ENCODE measurements at regions not wholly inside any gene's neighbourhood (a gene's known extent, or its start where the extent isn't known, plus 50 kb on each side); places are given as distances from the start of the nearest gene placed in this dataset.
A peak's percentile ranks its signal among the peaks of the same experiment; 100 is the strongest.

- H3K9me3 Mint-ChIP-seq, result no peaks in the 10 kb centered on the region
- Histone ChIP-seq H3K27ac (ENCODE audit: low read depth, low read length) (no peak overlapping the region), H3K4me3 (ENCODE audit: low read length) (no peak overlapping the region), H3K27me3 (ENCODE audit: control insufficient read depth in 2 of 2, insufficient read depth in 2 of 2, low read length in 2 of 2) (no peaks in the 10 kb centered on the region), H3K4me1 (ENCODE audit: control insufficient read depth in 2 of 2, insufficient read depth in 2 of 2, low read length in 2 of 2) (no peaks in the 10 kb centered on the region), H3K36me3 (ENCODE audit: control insufficient read depth in 2 of 3, insufficient read depth in 3 of 3, low read length in 3 of 3) (no peaks in the 10 kb centered on the region), H3K9me3 (ENCODE audit: control insufficient read depth in 2 of 3, low read length in 3 of 3) (no peaks in the 10 kb centered on the region)
- H3K4me3 Mint-ChIP-seq, result no peak overlapping the region
- ATAC-seq (no peak), DNase-seq (no peak)
- peaks cover 0 to 2% (median 0%) of the 10 kb centered on the region in 7 donors for H3K4me1 Mint-ChIP-seq
- intact Hi-C loops (cut with micrococcal nuclease), result no loop called here
- CTCF ChIA-PET, result no interaction called here
- peaks cover 0 to 5% (median 0%) of the 10 kb centered on the region in 5 donors for H3K27me3 Mint-ChIP-seq
- POLR2A ChIA-PET, result no interaction called here
- no peaks in the 10 kb centered on the region for H3K36me3 Mint-ChIP-seq
- H3K27ac Mint-ChIP-seq, result no peak overlapping the region
These were observed 269.1 kb upstream of the SFSWAP start for GRCh38 chr12:131441638-131442336.

DNA sequence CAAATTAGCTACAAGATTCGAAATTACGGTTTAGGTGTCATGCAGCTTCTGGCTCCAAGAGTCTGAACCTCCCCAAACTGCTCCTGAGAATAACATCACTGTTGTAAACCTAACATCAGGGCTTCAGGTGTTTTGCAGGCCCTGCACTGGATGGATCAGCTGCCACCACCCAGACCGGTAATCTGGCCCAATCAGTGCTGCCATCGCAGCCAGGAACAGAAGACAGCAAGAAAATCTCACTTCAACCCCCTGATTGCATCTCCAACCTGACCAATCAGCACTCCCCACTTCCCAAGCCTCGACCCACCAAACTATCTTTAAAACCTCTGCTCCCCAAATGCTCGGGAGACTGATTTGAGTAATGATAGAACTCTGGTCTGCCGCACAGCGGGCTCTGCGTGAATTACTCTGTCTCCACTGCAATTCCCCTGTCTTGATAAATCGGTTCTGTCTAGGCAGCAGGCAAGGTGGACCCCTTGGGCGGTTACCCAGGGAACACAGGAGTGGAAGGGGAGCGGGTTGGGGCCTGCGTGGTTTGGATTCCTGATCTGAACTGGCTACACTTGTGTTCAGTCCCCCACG lies 268.5 kb upstream of the SFSWAP start:
- intact Hi-C loops (cut with micrococcal nuclease), result no loop called here

GRCh38 chr12:131443019-131444000 lies 267.6 kb upstream of the SFSWAP start:
- no peak overlapping the region for H3K27ac ChIP-seq (ENCODE audit: low read depth, low read length)
- no peak overlapping the region for H3K4me3 Mint-ChIP-seq
- DNase-seq, result no peak
- H3K27me3 ChIP-seq (ENCODE audit: control insufficient read depth in 2 of 2, insufficient read depth in 2 of 2, low read length in 2 of 2), result no peaks in the 10 kb centered on the region
- intact Hi-C loops (cut with micrococcal nuclease), result no loop called here
- H3K36me3 Mint-ChIP-seq, result no peaks in the 10 kb centered on the region
- ChIA-PET CTCF (no interaction called here), POLR2A (no interaction called here)
- no peak for ATAC-seq
- H3K9me3 ChIP-seq (ENCODE audit: control insufficient read depth in 2 of 3, low read length in 3 of 3), result no peaks in the 10 kb centered on the region
- H3K4me1 Mint-ChIP-seq, result no peaks in the 10 kb centered on the region
- no peaks in the 10 kb centered on the region for H3K27me3 Mint-ChIP-seq
- H3K9me3 Mint-ChIP-seq, result no peaks in the 10 kb centered on the region
- no peaks in the 10 kb centered on the region for H3K4me1 ChIP-seq (ENCODE audit: control insufficient read depth in 2 of 2, insufficient read depth in 2 of 2, low read length in 2 of 2)
- H3K27ac Mint-ChIP-seq, result no peak overlapping the region
- no peak overlapping the region for H3K4me3 ChIP-seq (ENCODE audit: low read length)
- no peaks in the 10 kb centered on the region for H3K36me3 ChIP-seq (ENCODE audit: control insufficient read depth in 2 of 3, insufficient read depth in 3 of 3, low read length in 3 of 3)

More for the DNA sequence above, 268.5 kb upstream of the SFSWAP start:
- ChIA-PET CTCF (no interaction called here), POLR2A (no interaction called here)
- no peak overlapping the region for H3K4me3 Mint-ChIP-seq
- Histone ChIP-seq H3K36me3 (ENCODE audit: control insufficient read depth in 2 of 3, insufficient read depth in 3 of 3, low read length in 3 of 3) (no peaks in the 10 kb centered on the region), H3K9me3 (ENCODE audit: control insufficient read depth in 2 of 3, low read length in 3 of 3) (no peaks in the 10 kb centered on the region), H3K27ac (ENCODE audit: low read depth, low read length) (no peak overlapping the region), H3K4me1 (ENCODE audit: control insufficient read depth in 2 of 2, insufficient read depth in 2 of 2, low read length in 2 of 2) (no peaks in the 10 kb centered on the region), H3K4me3 (ENCODE audit: low read length) (no peak overlapping the region), H3K27me3 (ENCODE audit: control insufficient read depth in 2 of 2, insufficient read depth in 2 of 2, low read length in 2 of 2) (no peaks in the 10 kb centered on the region)
- no peaks in the 10 kb centered on the region for H3K4me1 Mint-ChIP-seq
- no peaks in the 10 kb centered on the region for H3K9me3 Mint-ChIP-seq
- no peaks in the 10 kb centered on the region for H3K36me3 Mint-ChIP-seq
- no peak for DNase-seq
- H3K27me3 Mint-ChIP-seq, result peaks cover 0 to under 1% (median 0%) of the 10 kb centered on the region in 5 donors
- no peak overlapping the region for H3K27ac Mint-ChIP-seq
- ATAC-seq, result no peak

DNA sequence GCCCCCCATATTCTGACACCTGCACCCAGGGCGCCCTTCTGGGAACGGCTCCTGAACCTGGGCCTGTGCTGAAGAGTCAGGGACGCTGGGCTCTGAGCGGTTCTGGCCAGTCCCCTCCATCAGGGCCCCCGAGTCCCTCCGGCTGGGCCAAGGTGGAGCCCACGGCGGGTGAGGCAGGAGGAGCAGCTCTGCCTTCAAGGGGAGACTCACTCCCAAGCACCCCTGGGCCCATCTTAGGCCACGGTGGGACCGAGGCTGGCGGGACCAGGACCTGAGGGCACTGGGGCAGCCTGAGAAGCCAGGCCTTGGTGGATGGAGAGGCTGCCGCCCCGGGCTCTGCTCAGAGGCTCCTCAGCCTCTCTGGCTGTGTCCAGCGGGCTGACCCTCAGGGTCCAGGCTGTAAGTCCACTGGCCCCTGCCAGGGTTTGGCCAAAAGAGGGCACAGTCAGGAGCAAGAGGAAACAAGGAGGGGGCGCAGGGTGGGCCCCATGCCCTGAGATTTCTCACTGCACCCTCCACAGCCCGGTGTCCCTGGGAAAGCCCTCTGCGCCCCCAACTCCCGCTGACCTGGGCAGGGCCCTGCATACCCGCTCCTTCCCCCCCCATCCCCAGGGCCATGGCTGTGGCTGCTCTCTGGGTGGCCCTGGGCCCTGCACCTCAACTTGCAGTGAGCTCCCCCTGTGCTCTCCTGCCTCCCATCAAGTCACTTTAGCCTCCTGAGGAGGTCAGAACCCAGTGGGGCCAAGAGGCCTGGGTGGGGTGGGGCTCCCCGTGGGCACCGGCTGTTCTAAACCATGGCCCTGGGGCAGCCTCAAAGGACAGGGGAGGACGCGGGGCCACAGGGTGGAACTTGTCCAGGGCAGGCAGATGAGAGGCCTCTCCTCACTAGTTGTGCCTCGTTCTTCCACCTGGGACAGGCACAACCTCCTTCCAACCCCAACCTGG lies 266.4 kb upstream of the SFSWAP start:
- peaks cover 0 to 7% (median 0%) of the 10 kb centered on the region in 11 donors for H3K9me3 Mint-ChIP-seq
- H3K27ac ChIP-seq (ENCODE audit: low read depth, low read length), result no peak overlapping the region
- no peaks in the 10 kb centered on the region for H3K36me3 ChIP-seq (ENCODE audit: control insufficient read depth in 2 of 3, insufficient read depth in 3 of 3, low read length in 3 of 3)
- intact Hi-C loops (cut with micrococcal nuclease), result no loop called here
- ATAC-seq (peak; percentile 8), DNase-seq (no peak)
- CTCF ChIA-PET, result no interaction called here
- H3K4me3 ChIP-seq (ENCODE audit: low read length), result no peak overlapping the region
- H3K27ac Mint-ChIP-seq, result no peak overlapping the region
- H3K4me1 ChIP-seq (ENCODE audit: control insufficient read depth in 2 of 2, insufficient read depth in 2 of 2, low read length in 2 of 2), result no peaks in the 10 kb centered on the region
- H3K36me3 Mint-ChIP-seq, result no peaks in the 10 kb centered on the region
- no peaks in the 10 kb centered on the region for H3K4me1 Mint-ChIP-seq
- H3K9me3 ChIP-seq (ENCODE audit: control insufficient read depth in 2 of 3, low read length in 3 of 3), result no peaks in the 10 kb centered on the region
- POLR2A ChIA-PET, result no interaction called here
- no peaks in the 10 kb centered on the region for H3K27me3 ChIP-seq (ENCODE audit: control insufficient read depth in 2 of 2, insufficient read depth in 2 of 2, low read length in 2 of 2)
- no peak overlapping the region for H3K4me3 Mint-ChIP-seq
- no peaks in the 10 kb centered on the region for H3K27me3 Mint-ChIP-seq

GRCh38 chr12:131445184-131445774 lies 265.6 kb upstream of the SFSWAP start:
- ATAC-seq, result no peak

GRCh38 chr12:131445795-131446194 lies 265.1 kb upstream of the SFSWAP start:
- DNase-seq (no peak), ATAC-seq (no peak)
- ChIA-PET POLR2A (no interaction called here), CTCF (no interaction called here)
- no peaks in the 10 kb centered on the region for H3K4me1 Mint-ChIP-seq
- no peaks in the 10 kb centered on the region for H3K36me3 ChIP-seq (ENCODE audit: control insufficient read depth in 2 of 3, insufficient read depth in 3 of 3, low read length in 3 of 3)
- peaks cover 0 to 10% (median 0%) of the 10 kb centered on the region in 11 donors for H3K9me3 Mint-ChIP-seq
- H3K27me3 Mint-ChIP-seq, result peaks cover 0 to 5% (median 0%) of the 10 kb centered on the region in 5 donors
- H3K4me1 ChIP-seq (ENCODE audit: control insufficient read depth in 2 of 2, insufficient read depth in 2 of 2, low read length in 2 of 2), result no peaks in the 10 kb centered on the region
- intact Hi-C loops (cut with micrococcal nuclease), result no loop called here
- no peak overlapping the region for H3K4me3 ChIP-seq (ENCODE audit: low read length)
- H3K9me3 ChIP-seq (ENCODE audit: control insufficient read depth in 2 of 3, low read length in 3 of 3), result no peaks in the 10 kb centered on the region
- no peaks in the 10 kb centered on the region for H3K27me3 ChIP-seq (ENCODE audit: control insufficient read depth in 2 of 2, insufficient read depth in 2 of 2, low read length in 2 of 2)
- H3K27ac ChIP-seq (ENCODE audit: low read depth, low read length), result no peak overlapping the region
- H3K4me3 Mint-ChIP-seq, result no peak overlapping the region
- H3K36me3 Mint-ChIP-seq, result no peaks in the 10 kb centered on the region
- H3K27ac Mint-ChIP-seq, result no peak overlapping the region

More at GRCh38 chr12:131445184-131445774, 265.6 kb upstream of the SFSWAP start:
- intact Hi-C loops (cut with micrococcal nuclease), result no loop called here
- no peak overlapping the region for H3K4me3 Mint-ChIP-seq
- Histone ChIP-seq H3K27me3 (ENCODE audit: control insufficient read depth in 2 of 2, insufficient read depth in 2 of 2, low read length in 2 of 2) (no peaks in the 10 kb centered on the region), H3K4me3 (ENCODE audit: low read length) (no peak overlapping the region), H3K4me1 (ENCODE audit: control insufficient read depth in 2 of 2, insufficient read depth in 2 of 2, low read length in 2 of 2) (no peaks in the 10 kb centered on the region), H3K27ac (ENCODE audit: low read depth, low read length) (no peak overlapping the region), H3K9me3 (ENCODE audit: control insufficient read depth in 2 of 3, low read length in 3 of 3) (no peaks in the 10 kb centered on the region), H3K36me3 (ENCODE audit: control insufficient read depth in 2 of 3, insufficient read depth in 3 of 3, low read length in 3 of 3) (no peaks in the 10 kb centered on the region)
- H3K27ac Mint-ChIP-seq, result no peak overlapping the region
- DNase-seq, result no peak
- H3K4me1 Mint-ChIP-seq, result no peaks in the 10 kb centered on the region
- ChIA-PET CTCF (no interaction called here), POLR2A (no interaction called here)
- peaks cover 0 to under 1% (median 0%) of the 10 kb centered on the region in 5 donors for H3K27me3 Mint-ChIP-seq
- H3K36me3 Mint-ChIP-seq, result no peaks in the 10 kb centered on the region
- peaks cover 0 to 8% (median 0%) of the 10 kb centered on the region in 11 donors for H3K9me3 Mint-ChIP-seq

All from naive thymus-derived CD4-positive, alpha-beta T cell (primary cell).